HG02763 (cell line): ENCODE measurements at regions not wholly inside any gene's neighbourhood (a gene's known extent, or its start where the extent isn't known, plus 50 kb on each side); places are given as distances from the start of the nearest gene placed in this dataset.

Experiments
- ATAC-seq: cut with Tn5 transposase; IDR thresholded peaks from one replicate; pipeline ENCODE4 v1.9.1; 2021; ENCODE audit warnings: mild to moderate bottlenecking, moderate library complexity; ENCODE audit not compliant: unreplicated experiment

DNA sequence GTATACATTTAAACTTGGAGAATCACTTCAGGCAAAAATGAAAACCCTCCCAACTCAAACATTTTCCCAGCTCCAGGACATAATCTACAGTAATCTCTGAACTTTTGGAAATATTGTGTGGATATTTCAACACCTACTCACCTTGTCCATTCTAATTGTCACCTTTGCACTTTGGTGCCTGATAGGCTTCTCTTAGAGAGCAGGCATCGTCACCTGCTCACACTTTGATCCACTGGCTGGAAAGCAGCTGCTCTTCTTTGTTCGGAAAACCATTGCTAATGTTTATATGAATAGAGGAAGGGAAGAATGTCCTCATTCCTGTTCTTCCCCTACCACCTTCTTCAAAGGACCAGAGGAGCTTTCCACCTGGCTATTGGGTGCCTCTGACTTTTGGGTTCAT lies 411.2 kb downstream of the FGF9 start:
- no peak for ATAC-seq

DNA sequence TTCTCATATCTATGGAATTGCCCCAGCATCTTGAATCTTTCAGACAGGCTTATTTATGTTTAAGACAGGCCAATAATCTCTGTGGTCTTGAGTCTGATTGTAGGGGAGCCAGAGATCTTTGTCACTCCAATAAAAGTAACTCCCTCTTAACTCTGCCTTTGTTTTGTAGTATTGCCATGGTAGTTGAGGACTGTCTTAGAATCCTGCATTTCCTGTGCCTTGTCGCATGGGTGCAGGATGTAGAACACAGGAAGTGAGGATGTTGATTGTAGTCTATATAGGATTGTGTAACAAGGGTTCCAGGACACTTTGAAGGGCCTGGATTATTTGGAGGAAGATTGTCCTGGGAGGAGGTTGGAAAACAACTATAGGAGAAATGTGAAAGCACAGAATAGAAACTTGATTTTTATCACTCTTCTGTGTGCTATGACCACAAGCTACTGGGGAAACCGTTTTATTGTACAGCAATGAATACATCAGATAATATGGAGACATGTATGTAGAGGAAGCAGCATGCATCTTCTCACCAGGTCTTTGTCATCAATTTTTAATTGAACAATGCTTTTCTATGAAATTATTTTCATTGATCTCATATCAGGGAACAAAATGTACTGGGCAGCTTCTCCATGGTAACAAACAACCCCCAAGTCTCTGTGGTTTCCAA lies 411.7 kb downstream of the FGF9 start:
- no peak for ATAC-seq

- no peak for ATAC-seq
Observed at GRCh38 chr13:22085001-22085400, 414.1 kb downstream of the FGF9 start.

GRCh38 chr13:22086597-22087330 lies 415.9 kb downstream of the FGF9 start:
- no peak for ATAC-seq

DNA sequence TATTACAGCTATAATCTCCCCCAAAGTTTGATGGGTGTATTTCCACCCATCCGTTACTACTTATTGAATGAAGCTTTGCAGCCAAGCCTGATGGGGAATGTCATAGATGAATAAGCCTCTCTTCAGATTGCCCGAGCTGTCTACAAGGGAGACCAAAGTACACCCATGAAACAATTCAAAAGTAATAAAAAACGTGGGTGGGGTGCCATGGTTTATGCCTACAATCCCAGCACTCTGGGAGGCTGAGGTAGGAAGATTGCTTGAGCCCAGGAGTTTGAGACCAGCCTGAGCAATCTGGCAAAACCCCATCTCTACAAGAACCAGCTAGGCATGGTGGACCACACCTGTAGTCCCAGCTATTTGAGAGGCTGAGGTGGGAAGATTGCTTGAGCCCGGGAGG lies 419.2 kb downstream of the FGF9 start:
- ATAC-seq, result no peak

DNA sequence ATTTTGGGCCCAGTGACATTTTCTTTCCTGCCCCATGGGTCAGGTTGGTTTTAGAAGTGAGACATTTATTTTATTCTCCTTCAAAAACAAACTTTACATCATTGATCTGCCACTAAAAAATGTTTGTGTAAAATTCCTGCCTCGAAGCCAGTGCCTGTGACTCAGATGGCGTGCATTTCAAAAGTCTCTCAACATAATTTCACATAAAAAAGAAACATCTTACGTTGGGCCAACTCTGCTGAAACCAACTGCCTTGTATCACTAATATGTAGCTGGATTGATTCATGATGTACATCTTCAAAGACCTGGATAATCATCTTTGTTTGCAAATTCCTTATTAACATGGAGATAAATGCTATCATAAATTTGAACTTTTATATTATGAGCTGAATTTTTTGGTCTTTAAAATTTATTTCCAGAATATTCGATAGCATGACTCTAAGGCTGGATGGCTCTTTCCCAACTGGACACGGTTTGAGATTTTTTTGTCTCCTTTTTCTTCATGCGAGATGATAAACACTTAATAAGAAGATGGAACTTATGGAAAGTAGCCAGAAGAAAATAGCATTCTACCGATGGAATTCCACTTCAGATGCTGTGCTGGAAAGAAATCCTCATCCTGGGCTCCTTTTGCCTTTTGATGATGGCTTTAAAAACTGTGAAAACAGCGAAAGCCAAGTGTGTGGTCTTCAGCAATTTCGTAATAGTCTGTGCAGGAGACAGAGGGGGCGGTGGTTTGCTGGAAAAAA lies 420.5 kb downstream of the FGF9 start:
- ATAC-seq, result no peak

DNA sequence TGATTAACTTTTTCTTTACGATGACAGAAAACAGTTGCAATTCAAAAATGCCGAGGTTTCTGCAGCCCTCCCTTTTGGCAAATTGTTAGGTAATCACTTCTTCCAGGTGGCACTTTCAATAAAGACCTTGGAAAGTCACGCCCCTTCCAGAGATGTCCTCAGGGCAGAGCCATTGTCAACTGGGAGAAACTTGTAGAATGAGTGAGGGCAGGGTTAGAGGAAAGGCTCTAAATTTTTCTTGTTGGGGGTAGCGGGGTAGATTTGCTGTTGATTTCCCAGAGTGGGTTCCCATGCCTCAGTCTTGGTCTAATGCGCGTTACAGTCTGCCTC lies 421.1 kb downstream of the FGF9 start:
- ATAC-seq, result no peak

DNA sequence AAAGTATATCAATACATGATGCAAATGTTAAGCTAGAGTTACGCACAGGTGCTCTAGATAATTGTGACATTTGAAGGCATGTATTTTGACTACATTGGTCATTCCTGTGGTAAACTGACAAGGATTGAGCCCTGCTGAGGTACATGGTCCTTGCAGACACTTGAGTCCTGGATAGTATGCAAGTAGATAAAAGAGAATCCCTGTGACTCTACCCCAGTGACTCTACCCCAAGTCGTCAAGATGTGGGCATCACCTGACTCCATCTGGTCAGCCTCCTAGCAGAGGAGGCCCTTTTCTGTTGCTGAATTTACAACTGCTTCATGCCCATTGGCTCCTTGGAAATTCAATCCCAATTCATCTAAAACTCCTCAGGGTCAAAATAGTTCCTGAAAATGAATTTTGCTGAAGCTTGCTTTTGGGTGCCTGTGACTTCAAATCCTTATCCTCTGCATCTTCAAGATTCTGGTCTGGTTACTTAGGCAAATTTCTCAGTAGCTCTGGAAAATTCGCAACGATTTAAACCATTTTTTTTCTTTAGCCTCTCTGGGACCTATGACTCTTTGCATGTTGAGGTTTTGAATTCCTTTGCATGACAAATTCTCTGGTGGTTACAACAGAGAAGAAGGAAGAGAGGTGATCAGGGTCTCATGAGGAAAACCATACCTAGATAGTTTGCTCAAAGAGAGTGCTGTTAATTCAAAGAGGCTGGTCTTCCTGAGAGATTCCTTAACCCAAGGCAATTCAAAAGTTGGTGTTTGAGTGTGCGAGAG lies 422.1 kb downstream of the FGF9 start:
- no peak for ATAC-seq

DNA sequence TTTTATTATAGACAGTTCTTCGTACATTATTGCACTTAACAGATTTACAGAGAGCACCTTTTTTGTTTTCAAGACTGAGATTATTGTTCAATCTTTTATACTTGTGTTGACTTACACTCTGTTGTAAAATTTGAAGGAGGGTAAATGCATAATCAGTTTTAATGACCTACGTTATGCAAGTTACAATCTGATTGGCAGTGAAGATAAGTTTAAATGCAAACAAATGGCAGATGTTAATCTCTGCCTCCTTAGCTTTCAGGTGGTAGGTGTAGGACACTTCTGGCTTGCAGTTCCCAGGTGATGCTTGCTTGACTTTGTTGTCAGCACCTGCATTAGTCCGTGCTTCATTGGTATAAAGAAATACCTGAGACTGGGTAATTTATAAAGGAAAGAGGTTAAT lies 424.9 kb downstream of the FGF9 start:
- ATAC-seq, result no peak

- no peak for ATAC-seq
Observed at GRCh38 chr13:22099585-22099984, 428.7 kb downstream of the FGF9 start.

DNA sequence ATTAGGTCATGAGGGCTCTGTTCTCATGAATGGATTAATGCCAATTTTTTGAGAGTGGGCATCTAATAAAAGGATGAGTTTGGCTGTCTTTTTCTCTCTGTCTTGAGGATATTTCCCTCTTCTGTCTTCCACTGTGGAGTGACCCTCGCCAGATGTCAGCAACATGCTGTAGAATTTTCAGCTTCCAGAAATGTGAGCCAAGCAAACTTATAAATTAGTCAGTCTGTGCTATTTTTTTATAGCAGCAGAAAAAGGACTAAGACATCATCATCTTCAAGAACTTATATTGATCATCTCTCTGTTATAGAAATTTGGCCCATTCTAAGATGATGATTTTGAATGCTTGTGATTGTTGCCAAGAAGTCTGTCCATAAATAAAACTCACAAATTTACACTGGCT lies 431.4 kb downstream of the FGF9 start:
- no peak for ATAC-seq

DNA sequence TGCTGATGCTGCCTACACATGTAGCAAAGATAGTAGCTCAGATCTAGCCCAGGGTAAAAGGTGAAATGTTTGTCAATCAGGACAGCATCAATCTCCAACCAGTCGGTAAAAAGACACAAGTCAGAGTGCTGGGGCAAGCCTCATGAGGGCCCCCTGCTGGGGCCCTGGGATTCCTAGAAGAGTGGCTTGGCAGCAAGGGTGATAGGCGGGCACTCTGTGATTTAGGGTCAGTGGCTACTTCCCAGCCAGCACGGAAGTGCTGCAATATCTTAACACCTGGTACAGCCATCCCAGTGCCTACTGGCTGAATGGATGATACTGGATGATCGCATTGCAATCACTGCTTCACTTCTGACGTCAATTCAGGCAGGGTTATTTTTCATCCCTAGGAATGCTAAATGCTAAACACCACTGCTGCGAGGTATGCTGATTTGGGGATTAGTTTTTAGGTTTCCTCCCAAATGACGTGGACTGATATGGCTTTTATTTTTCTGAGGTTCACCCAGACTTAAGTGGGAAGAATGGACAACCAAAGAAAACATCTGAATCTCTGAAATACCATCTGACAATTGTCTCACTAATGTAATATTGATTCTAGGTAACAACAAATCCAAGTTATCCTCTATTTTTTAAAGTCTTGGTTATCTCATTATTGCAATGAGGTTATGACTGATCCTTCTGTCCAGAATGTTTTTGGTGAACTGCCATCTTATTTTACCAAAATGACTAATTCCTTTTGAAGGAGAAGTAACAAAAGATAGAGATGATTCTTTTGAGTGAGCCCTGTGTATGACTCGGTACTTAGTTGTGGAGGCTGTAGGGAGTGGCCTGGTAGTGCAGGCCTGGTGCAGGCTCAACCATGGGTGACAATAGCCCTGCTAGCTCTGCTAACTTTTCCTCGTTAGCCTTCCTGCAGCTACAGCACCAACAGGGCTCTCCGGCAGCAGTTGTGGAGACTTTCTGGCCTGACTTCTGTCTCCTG lies 432.5 kb downstream of the FGF9 start:
- no peak for ATAC-seq

- no peak for ATAC-seq
Observed at GRCh38 chr13:22106058-22106457, 435.2 kb downstream of the FGF9 start.

GRCh38 chr13:22107549-22107948 lies 436.7 kb downstream of the FGF9 start:
- no peak for ATAC-seq

GRCh38 chr13:22108283-22108942 lies 437.5 kb downstream of the FGF9 start:
- no peak for ATAC-seq

GRCh38 chr13:22108979-22109378 lies 438.1 kb downstream of the FGF9 start:
- ATAC-seq, result no peak

- ATAC-seq, result no peak
Observed at GRCh38 chr13:22110368-22110767, 439.5 kb downstream of the FGF9 start.

GRCh38 chr13:22111152-22111783 lies 440.4 kb downstream of the FGF9 start:
- no peak for ATAC-seq

DNA sequence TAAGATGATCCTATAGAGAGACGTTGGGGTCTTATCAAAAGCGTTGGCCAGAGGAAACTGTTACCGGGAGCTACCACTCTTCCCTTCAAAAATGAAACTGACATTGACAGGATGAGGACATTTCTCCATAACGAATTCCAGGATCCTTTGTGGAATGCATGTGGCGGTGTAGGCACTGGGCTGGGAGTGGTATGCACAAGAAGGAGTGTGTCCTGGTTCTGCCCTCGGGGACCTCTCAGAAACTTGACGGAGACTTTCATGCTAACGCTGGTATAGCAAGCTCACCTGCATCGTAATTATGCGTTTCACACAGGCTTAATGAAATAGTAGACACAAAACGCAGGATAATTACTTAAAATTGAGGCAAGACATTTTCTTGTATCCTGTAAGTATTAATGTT lies 441.1 kb downstream of the FGF9 start:
- no peak for ATAC-seq
